ENCODE measurements at regions not wholly inside any gene's neighbourhood (a gene's known extent, or its start where the extent isn't known, plus 50 kb on each side); places are given as distances from the start of the nearest gene placed in this dataset.
"Not testable (repeated sequence)": the region's sequence is repeated elsewhere in the genome, so short reads cannot be mapped to it uniquely, and the experiment has no call there.

DNA sequence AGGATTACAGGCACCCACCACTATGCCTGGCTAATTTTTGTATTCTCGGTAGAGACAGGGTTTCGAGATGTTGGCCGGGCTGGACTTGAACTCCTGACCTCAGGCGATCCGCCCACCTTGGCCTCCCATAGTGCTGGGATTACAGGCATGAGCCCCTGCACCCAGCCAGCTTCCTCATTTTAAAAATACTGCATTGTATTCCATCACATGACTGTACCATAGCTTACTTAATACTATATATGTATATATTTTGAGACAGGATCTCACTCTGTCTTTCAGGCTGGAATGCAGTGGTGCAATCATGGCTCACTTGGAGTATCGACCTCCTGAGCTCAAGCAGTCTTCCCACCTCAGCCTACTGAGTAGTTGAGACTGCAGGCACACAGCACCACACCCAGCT, 459.5 kb upstream of the AMELY start:
- H4K20me1 ChIP-seq (replicated peaks in 1 of 2; ENCODE audit: control insufficient read depth in 1 of 2, insufficient read depth in 2 of 2, low read length in 2 of 2); H3K23me2 ChIP-seq (ENCODE audit: low read depth, low read length); H3K18ac ChIP-seq (ENCODE audit: extremely low read depth, low read length); H4K5ac ChIP-seq (ENCODE audit: insufficient read length, low read depth, low read length); H2BK12ac ChIP-seq (ENCODE audit: low read depth, low read length); H2AFZ ChIP-seq (ENCODE audit: low read length); POLR2A ChIA-PET (ENCODE audit: partially characterized antibody); H2AK5ac ChIP-seq (ENCODE audit: low read depth, low read length); H3K27ac ChIP-seq (ENCODE audit: low read depth, low read length); H4K91ac ChIP-seq (replicated peaks; ENCODE audit: insufficient read length, low read length); H3K27me3 ChIP-seq (replicated peaks in 1 of 4; ENCODE audit: control insufficient read depth in 3 of 4, extremely low read depth in 1 of 4, insufficient read depth in 3 of 4, low read length in 3 of 4); H3K4me3 ChIP-seq (ENCODE audit: extremely low read depth in 1 of 4, insufficient read depth in 2 of 4, low read depth in 3 of 4, low read length in 4 of 4); H2BK20ac ChIP-seq (ENCODE audit: low read length); DNase-seq (ENCODE audit: low read depth in 1 of 2, low spot score in 2 of 2); H2BK5ac ChIP-seq (ENCODE audit: low read depth, low read length); H3K4ac ChIP-seq (replicated peaks; ENCODE audit: insufficient read length, low read depth, low read length); H3K14ac ChIP-seq (ENCODE audit: insufficient read length); H3K4me1 ChIP-seq (replicated peaks in 1 of 4; ENCODE audit: control insufficient read depth in 3 of 4, insufficient read depth in 4 of 4, low read length in 3 of 4); H3K4me2 ChIP-seq (ENCODE audit: insufficient read depth in 1 of 2, low read depth in 2 of 2, low read length in 2 of 2); H2BK120ac ChIP-seq (replicated peaks; ENCODE audit: low read depth, low read length); H3K79me2 ChIP-seq (ENCODE audit: control insufficient read depth in 1 of 2, insufficient read depth in 2 of 2, low read length in 2 of 2); FAIRE-seq; H3K9ac ChIP-seq (replicated peaks in 1 of 4; ENCODE audit: extremely low read depth in 1 of 4, low read depth in 3 of 4, low read length in 3 of 4); H3K56ac ChIP-seq (replicated peaks; ENCODE audit: insufficient read length, low read depth, low read length); H3K23ac ChIP-seq (ENCODE audit: insufficient read length); CTCF ChIA-PET (ENCODE audit: partially characterized antibody); H3K9me3 ChIP-seq (ENCODE audit: insufficient read depth in 2 of 2, low read depth in 1 of 2, low read length in 1 of 2); H4K8ac ChIP-seq (ENCODE audit: extremely low read depth, insufficient read depth, low read length); H3K79me1 ChIP-seq (ENCODE audit: low read depth, low read length); H2BK15ac ChIP-seq (ENCODE audit: low read length): not testable (repeated sequence)
- H3K36me3 ChIP-seq (ENCODE audit: control insufficient read depth in 2 of 4, insufficient read depth in 4 of 4, low read length in 3 of 4): peaks cover 0 to 13% (median 4%) of the 10 kb centered on the region in 4 experiments; a peak in 3 of 8 replicates
- 98% methylated on average over 6 of the region's 6 CpGs; no CpG with 5 or more reads in 1 of the 2 experiments for WGBS, 2 experiments (ENCODE audit: extremely low coverage in 1 of 2, insufficient coverage in 1 of 2, insufficient read length in 1 of 2, insufficient replicate concordance in 2 of 2, low coverage in 1 of 2, low lambda C conversion rate in 2 of 2, missing lambda C conversion rate in 1 of 2)

Measured in H1 (cell line).